ENCODE measurements at regions not wholly inside any gene's neighbourhood (a gene's known extent, or its start where the extent isn't known, plus 50 kb on each side); places are given as distances from the start of the nearest gene placed in this dataset.

GRCh38 chr16:5336941-5337340, 239.3 kb upstream of the EEF2KMT start:
- TF ChIP-seq CTCF (IDR thresholded peaks at IDR 0.05; ENCODE audit: low read depth, low read length) (no peak), MYC (IDR thresholded peaks at IDR 0.05; ENCODE audit: low read depth, low read length) (no peak), MAX (IDR thresholded peaks at IDR 0.05; ENCODE audit: low read depth, low read length) (no peak), POLR2A (IDR thresholded peaks at IDR 0.05; ENCODE audit: extremely low read depth, insufficient read length) (no peak)
- no peak overlapping the region for H3K4me3 ChIP-seq (ENCODE audit: low read depth, low read length)
- DNase-seq (ENCODE audit: low read depth), result no peak

GRCh38 chr16:5333991-5334390, 236.4 kb upstream of the EEF2KMT start:
- H3K4me3 ChIP-seq (ENCODE audit: low read depth, low read length), result no peak overlapping the region
- TF ChIP-seq MAX (IDR thresholded peaks at IDR 0.05; ENCODE audit: low read depth, low read length) (no peak), MYC (IDR thresholded peaks at IDR 0.05; ENCODE audit: low read depth, low read length) (no peak), POLR2A (IDR thresholded peaks at IDR 0.05; ENCODE audit: extremely low read depth, insufficient read length) (no peak), CTCF (IDR thresholded peaks at IDR 0.05; ENCODE audit: low read depth, low read length) (no peak)
- DNase-seq (ENCODE audit: low read depth), result no peak

- no peak for TF ChIP-seq MYC (IDR thresholded peaks at IDR 0.05; ENCODE audit: low read depth, low read length)
- no peak for TF ChIP-seq POLR2A (IDR thresholded peaks at IDR 0.05; ENCODE audit: extremely low read depth, insufficient read length)
- TF ChIP-seq MAX (IDR thresholded peaks at IDR 0.05; ENCODE audit: low read depth, low read length), result no peak
- TF ChIP-seq CTCF (IDR thresholded peaks at IDR 0.05; ENCODE audit: low read depth, low read length), result no peak
- DNase-seq (ENCODE audit: low read depth), result no peak
- no peak overlapping the region for H3K4me3 ChIP-seq (ENCODE audit: low read depth, low read length)
These were observed 235.5 kb upstream of the EEF2KMT start for GRCh38 chr16:5333126-5333525.

- TF ChIP-seq CTCF (IDR thresholded peaks at IDR 0.05; ENCODE audit: low read depth, low read length) (no peak), MAX (IDR thresholded peaks at IDR 0.05; ENCODE audit: low read depth, low read length) (no peak), POLR2A (IDR thresholded peaks at IDR 0.05; ENCODE audit: extremely low read depth, insufficient read length) (no peak), MYC (IDR thresholded peaks at IDR 0.05; ENCODE audit: low read depth, low read length) (no peak)
- no peak for DNase-seq (ENCODE audit: low read depth)
These were observed 232.5 kb upstream of the EEF2KMT start for GRCh38 chr16:5330058-5330457.

GRCh38 chr16:5328546-5328945, 231.0 kb upstream of the EEF2KMT start:
- DNase-seq (ENCODE audit: low read depth), result no peak
- TF ChIP-seq MAX (IDR thresholded peaks at IDR 0.05; ENCODE audit: low read depth, low read length) (no peak), MYC (IDR thresholded peaks at IDR 0.05; ENCODE audit: low read depth, low read length) (no peak), POLR2A (IDR thresholded peaks at IDR 0.05; ENCODE audit: extremely low read depth, insufficient read length) (no peak), CTCF (IDR thresholded peaks at IDR 0.05; ENCODE audit: low read depth, low read length) (no peak)
- no peak overlapping the region for H3K4me3 ChIP-seq (ENCODE audit: low read depth, low read length)

More at GRCh38 chr16:5330058-5330457, 232.5 kb upstream of the EEF2KMT start:
- H3K4me3 ChIP-seq (ENCODE audit: low read depth, low read length), result no peak overlapping the region

GRCh38 chr16:5326395-5326794, 228.8 kb upstream of the EEF2KMT start:
- DNase-seq (ENCODE audit: low read depth), result no peak
- TF ChIP-seq MAX (IDR thresholded peaks at IDR 0.05; ENCODE audit: low read depth, low read length) (no peak), MYC (IDR thresholded peaks at IDR 0.05; ENCODE audit: low read depth, low read length) (no peak), CTCF (IDR thresholded peaks at IDR 0.05; ENCODE audit: low read depth, low read length) (no peak), POLR2A (IDR thresholded peaks at IDR 0.05; ENCODE audit: extremely low read depth, insufficient read length) (no peak)

More at GRCh38 chr16:5326395-5326794, 228.8 kb upstream of the EEF2KMT start:
- H3K4me3 ChIP-seq (ENCODE audit: low read depth, low read length), result no peak overlapping the region
